Raji (cell line): ENCODE measurements at regions not wholly inside any gene's neighbourhood (a gene's known extent, or its start where the extent isn't known, plus 50 kb on each side); places are given as distances from the start of the nearest gene placed in this dataset.

ENCODE experiments used
- POLR2A ChIP-seq: IDR thresholded peaks from 2 replicates; pipeline ENCODE4 v1.6.1; 2011; ENCODE audit warnings: low read depth, low read length, control low read depth; ENCODE audit not compliant: insufficient read depth

DNA sequence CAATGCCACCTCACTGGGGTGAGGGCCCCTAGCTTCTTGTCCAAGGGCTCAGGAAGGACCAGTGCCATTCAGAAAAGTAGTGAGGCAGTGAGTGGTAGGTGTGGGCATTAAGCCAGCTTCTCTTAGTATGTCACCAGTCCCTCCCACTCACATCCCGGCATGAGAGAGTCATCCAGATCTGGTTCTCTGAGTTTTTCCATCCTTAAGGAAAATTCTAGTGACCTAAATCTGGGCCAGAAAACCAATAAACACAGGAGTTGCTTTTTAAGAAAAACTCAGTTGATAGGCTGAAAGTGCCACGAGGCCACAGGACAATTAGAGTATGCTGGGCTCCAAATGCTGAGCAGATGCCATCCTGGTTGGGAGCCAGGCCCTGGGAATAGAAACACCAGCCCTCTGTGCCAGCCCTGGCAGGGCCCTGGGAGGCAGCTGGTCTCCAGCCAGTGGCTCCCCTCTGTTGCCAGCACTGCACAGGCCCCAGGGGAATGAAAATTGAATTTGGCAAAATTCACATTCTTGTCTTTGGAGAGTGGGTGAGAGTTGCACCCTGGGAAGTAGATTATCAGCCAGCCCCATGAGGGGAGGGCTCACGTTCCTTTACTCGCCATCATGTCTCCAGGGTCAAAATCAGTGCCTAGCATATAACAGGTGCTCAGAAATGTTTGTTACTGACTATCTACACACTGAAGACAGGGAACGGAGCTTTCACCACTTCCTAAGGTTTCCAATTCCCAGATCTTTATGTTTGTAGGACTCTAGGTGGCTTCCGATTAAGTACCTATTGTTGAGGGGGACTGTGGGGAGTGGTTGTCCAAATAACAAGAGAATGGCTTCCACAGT lies 52.8 kb downstream of the FAM43A start:
- TF ChIP-seq POLR2A, result no peak

DNA sequence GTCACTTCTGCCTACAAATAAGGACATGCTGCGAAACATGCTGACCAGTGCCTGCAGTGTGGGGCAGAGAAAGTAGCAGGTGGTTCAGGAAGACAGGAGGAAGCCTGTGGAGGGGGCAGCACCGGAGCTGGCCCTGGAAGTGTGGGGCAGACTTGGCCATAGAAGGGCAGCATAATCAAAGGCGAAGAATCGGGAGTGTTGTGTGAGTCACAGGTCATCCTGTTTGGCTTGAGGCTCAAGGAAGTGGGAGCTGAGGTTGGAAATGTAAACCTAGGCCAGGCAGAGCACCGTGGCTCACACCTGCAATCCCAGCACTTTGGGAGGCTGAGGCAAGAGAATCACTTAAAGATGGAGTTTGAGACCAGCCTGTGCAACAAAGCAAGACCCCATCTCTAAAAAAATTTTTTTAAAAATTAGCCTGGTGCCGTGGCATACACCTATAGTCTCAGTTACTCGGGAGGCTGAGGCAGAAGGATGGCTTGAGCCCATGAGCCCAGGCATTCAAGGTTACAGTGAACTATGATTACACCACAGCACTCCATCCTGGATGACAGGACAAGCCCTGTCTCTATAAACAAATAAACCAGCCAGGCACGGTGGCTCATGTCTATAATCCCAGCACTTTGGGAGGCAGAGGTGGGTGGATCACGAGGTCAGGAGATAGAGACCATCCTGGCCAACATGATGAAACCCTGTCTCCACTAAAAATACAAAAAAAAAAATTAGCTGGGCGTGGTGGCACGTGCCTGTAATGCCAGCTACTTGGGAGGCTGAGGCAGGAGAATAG lies 54.0 kb downstream of the FAM43A start:
- no peak for TF ChIP-seq POLR2A

DNA sequence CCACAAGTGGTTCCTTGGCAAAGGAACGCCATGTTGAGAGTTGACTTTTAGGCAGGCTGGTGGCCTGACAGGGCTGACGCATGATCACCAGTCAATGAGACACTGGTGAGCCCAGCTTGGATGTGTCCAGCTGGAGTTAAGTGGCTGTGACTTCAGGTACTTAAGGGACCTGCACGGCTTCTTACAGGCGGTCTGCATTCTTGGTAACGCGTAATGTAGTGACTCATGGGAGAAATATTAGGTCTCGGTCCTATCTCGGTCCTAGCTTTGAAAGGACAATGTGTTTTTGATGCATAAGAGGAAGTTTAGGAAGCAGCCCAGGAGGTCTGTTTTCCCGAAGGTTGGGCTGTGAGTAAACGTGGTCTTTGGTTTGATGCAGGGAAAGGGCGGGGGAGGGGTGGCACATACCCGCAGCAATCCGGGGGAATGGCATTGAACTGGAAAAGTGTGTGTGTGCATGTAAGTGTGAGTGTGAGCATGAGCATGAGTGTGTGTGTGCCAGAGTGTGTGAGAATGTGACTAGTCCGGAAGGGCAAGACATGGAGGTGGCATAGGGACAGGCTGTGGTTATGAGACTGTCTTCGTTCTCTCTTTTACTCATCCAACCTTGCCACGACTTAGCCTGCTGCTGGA lies 55.3 kb downstream of the FAM43A start:
- TF ChIP-seq POLR2A, result no peak

DNA sequence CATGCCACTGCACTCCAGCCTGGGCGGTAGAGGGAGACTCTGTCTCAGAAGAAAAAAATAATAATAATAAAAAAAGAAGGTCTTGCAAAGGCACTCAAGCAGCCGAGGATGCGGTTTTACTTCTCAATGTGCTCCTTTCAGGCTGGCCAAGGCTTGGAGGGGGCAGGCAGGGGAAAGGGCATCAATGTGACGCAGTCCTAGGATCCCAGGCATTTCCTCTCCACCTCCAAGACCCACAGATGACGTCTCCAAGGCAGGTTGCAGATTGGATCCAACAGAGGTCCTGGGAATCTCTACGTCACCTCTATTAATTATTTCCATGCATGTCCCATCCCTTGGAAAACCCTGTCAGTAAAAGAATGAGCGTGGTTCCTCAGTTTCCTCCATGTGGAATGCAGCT lies 56.2 kb downstream of the FAM43A start:
- TF ChIP-seq POLR2A, result no peak

DNA sequence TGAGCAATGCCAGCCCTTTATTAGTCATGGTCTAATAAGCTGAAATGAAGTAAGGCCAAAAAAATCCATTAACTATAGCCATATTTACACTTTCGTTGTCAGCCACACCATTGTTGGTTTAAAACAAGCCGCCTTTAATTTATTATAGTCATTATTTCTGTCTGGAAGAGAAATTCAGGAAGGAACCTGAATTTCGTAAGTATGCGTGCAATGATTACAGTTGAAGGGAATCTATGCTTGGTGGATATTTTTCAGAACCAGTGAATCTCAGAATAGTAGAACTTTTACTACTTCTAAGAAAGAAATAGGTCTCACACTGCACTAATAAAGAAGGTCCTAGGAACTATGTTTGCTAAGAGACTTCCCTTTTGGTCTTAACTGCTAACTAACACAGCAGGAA lies 59.1 kb downstream of the FAM43A start:
- no peak for TF ChIP-seq POLR2A

DNA sequence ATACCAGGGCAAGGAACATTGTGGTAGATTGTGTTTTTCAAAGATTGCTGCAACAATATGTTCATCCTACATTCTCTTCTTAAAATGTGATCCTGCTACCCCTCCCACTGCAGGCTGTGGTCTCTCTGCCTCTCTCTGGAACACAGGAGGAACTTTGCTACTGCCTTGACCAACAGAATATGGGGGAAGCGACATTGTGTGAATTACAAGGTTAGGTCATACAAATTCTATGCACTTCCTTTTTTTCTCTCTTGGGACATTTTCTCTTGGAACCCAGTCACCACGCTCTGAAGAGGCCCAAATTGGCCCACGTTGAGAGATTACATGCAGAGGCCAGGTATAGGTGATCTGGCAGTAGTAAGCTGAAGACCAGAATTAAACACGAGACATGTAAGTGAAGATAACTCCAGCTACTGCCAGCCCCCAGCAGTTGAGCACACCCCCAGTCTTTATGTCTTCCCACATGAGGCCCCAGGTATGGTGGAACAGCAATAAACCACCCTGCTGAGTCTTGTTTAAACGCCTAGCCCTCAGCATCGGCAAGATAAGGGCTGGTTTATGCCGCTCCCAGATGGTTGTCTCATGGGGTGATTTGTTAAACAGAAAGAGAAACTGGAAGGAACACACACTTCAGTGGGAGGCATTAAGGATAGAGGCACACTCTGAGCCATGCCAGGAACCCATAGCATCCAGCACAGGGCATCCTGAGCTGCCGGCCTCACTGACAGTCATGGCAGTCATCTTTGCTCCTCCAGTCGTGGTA lies 59.9 kb downstream of the FAM43A start:
- no peak for TF ChIP-seq POLR2A

DNA sequence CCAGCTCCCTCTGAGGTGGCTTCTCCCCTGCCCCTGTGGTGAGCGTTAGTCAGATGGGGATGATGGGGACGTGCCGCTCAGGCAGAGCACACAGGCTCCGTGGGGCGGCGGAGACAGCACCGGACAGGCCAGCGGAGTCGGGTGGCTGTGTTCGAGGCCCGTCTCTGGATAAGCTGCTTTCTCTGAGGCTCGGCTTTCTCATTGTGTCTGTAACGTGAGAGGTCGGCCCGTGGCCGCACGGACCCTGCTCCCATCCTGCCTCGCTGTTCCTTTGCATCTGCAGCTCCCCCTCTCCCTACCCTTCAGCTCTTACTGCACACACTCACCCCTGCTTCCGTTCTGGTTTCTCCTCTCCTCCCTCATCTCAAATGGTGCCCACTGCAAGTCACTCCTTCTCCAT lies 62.5 kb downstream of the FAM43A start:
- no peak for TF ChIP-seq POLR2A

DNA sequence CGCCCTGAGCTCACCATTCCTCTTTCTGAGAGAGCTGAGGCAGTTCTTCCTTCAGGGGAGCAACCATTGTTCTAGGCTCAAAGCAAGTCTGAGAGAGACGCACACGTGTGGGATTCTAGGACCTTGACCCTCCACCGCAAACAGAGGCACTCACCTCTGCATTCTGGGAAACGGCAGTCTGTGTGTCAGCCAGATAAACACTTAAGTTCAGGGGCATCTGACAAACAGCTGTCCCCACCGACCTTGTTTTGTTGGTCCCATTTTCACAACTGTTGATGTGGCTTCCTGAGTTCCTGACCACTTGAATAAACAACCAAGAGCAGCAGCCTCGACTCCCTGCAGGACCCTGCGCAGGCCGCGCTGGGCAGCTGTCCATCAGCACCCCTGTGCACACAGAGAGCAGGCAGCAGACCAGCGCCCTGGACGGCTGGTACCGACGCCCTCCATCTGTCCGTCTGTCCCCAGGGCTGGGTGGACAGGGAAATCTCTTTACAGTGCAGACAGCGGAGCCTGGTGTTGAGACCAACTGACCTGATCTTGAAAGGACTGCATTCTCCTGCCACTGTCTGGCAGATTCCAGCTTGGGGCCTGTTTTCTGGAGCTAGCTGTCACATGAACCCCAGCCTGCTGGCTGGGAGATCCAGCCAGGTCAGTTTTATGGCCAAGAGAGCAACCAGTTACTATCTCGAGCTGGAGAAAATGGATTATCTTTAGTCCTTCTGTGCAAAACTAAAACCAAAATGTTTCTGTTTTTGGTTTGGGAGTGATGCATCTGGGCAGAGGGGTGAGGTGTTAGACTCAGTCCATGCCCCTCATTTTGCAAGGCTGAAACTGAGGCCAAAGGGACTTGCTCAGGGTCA lies 64.2 kb downstream of the FAM43A start:
- TF ChIP-seq POLR2A, result no peak

DNA sequence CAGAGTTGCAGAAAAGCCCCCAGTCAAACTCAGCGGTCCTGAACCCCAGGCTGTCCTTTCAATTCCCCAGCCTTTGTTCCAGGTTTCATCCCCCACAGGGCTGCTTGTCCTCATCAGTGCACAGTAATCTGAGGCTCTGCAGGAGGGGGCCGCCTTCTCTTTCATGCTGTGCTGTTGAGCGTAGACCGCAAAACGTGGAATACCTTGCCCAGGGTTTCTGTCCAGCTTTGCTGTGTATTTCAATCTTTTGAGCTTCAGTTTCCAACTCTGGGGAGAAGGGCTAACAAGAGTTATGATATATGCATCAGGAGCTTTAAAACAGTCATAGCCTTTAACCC lies 64.8 kb downstream of the FAM43A start:
- TF ChIP-seq POLR2A, result no peak

DNA sequence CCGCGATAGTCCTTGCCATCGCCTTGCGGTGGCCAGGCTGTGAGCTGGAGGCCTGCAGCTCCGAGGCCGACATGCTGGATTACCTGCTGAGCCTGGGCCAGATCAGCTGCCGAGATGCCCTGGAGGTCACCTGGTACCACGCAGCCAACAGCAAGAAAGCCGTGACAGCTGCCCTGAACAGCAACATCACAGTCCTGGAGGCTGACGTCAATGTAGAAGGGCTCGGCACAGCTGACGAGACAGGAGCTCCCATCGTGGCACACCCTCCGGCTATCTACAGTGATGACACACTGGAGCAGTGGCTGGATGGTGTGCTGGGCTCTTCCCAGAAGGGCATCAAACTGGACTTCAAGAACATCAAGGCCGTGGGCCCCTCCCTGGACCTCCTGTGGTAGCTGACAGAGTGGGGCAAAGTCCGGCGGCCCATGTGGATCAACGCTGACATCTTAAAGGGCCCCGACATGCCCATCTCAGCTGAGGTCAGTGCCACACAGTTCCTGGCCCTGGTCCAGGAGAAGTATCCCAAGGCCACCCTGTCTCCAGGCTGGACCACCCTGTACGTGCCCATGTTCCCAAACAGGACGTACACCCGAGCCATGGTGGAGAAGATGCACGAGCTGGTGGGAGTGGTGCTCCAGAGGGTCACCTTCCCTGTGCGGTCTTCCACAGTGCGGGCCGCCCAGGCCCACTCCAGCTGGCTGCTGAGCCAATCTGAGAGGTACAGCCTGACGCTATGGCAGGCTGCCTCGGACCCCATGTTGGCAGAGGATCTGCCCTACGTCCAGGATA lies 70.2 kb downstream of the FAM43A start:
- no peak for TF ChIP-seq POLR2A

DNA sequence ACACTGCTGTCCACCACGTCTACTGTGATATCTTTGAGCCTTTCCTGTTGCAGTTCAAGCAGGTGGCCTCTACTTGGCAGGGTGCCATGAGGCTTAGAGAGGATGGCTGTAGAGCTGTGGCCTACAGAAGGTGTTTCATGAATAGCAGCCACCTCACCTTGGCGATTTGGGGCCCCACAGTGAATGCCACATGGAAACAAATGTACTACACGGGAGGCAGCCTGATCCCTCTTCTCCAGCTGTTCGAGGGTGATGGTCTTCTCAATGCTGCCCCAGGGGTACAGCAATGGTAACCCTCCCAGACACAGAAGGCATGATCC lies 70.7 kb downstream of the FAM43A start:
- TF ChIP-seq POLR2A, result no peak

DNA sequence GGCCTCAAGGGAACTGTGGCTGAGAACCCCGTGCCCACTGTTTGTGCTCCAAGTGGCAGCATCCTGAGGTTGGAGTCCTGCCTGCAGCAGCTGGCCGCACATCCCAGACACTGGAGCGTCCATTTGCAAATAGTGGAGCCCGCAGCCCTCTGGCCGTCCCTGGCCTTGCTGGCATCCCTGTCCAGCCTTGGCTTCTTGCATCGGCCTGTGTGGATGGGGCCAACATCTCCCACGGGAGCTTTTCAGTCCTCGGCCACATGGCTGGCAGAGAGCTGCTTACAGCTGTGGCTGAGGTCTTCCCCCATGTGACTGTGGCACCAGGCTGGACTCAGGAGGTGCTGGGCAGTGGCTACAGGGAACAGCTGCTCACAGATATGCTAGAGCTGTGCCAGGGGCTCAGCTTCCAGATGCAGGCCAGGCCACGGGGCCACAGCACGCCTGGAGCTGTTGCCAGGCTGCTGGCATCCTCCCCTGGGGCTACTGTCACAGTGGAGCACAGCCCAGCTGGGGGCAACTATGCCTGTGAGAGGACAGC lies 71.2 kb downstream of the FAM43A start:
- TF ChIP-seq POLR2A, result no peak

DNA sequence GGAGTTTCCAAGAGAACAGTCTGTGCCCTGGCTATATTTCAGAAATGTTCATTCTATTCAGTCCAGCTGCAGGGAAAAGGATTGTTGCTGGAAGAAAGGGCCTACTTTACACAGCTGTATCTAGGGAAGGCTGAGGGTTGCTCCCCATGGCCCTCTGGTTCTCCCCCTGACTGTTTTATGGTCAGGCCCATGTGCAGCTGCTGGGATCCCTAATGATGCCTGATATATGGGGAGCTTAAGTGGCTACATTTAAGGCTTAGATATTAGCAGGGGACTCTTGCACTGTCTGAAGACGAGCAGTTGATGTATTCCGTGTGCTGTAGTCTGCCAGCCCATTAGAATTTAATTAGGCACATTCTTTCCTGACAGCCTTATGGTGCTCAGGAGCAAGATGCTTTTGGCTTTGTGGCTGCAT lies 72.0 kb downstream of the FAM43A start:
- TF ChIP-seq POLR2A, result no peak
